Upper lobe of left lung (tissue), 4 donors: ENCODE measurements at regions not wholly inside any gene's neighbourhood (a gene's known extent, or its start where the extent isn't known, plus 50 kb on each side); places are given as distances from the start of the nearest gene placed in this dataset.

Experiments
- EP300 ChIP-seq, 4 donors: sonication (generic); formaldehyde crosslinking; IDR thresholded peaks; one replicate each; pipeline ENCODE4 v1.5.1; 2017; ENCODE audit warnings: antibody characterized with exemption in 4 of 4, control low read depth in 2 of 4
- POLR2A ChIP-seq, 4 donors: fragments of 450-650 bp; IDR thresholded peaks; one replicate each; pipeline ENCODE4 v1.5.1; 2016 to 2017; ENCODE audit warnings: antibody characterized with exemption in 4 of 4, mild to moderate bottlenecking in 2 of 4
- TF ChIP-seq, protein P1 (sequence below), 6 experiments: fragments of 450-650 bp in 4 of 6; fragments of 200-600 bp in 2 of 6; sonication (generic) in 2 of 6; IDR thresholded peaks; one replicate each; pipeline ENCODE4 v1.5.1; 2016 to 2019; ENCODE audit warnings: antibody characterized with exemption in 6 of 6

DNA sequence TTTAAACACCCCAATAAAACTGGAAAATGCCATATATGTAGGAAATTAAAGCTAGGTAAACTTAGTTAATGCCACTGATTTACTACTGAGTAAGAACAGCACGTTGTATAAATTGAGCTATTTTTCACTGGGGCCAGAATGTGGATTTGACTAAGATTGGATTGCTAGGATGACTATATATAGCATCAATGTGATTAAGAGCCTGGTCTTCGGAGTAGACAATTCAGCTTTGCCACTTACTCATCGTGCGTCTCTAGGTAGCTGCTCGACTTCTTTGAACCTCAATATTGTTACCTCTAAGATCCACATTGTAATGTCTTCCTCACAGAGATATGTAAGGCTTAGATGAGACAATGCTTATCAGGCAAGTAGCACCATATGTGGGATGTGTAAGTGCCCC is 462.5 kb downstream of the KLF12 start:
- TF ChIP-seq, protein P1, sequence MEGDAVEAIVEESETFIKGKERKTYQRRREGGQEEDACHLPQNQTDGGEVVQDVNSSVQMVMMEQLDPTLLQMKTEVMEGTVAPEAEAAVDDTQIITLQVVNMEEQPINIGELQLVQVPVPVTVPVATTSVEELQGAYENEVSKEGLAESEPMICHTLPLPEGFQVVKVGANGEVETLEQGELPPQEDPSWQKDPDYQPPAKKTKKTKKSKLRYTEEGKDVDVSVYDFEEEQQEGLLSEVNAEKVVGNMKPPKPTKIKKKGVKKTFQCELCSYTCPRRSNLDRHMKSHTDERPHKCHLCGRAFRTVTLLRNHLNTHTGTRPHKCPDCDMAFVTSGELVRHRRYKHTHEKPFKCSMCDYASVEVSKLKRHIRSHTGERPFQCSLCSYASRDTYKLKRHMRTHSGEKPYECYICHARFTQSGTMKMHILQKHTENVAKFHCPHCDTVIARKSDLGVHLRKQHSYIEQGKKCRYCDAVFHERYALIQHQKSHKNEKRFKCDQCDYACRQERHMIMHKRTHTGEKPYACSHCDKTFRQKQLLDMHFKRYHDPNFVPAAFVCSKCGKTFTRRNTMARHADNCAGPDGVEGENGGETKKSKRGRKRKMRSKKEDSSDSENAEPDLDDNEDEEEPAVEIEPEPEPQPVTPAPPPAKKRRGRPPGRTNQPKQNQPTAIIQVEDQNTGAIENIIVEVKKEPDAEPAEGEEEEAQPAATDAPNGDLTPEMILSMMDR (IDR thresholded peaks at IDR 0.05): no peak
- TF ChIP-seq EP300 (IDR thresholded peaks at IDR 0.05) (no peak), POLR2A (IDR thresholded peaks at IDR 0.05) (no peak)
